ENCODE measurements at regions not wholly inside any gene's neighbourhood (a gene's known extent, or its start where the extent isn't known, plus 50 kb on each side); places are given as distances from the start of the nearest gene placed in this dataset.
"Not testable (repeated sequence)": the region's sequence is repeated elsewhere in the genome, so short reads cannot be mapped to it uniquely, and the experiment has no call there.

- Histone ChIP-seq H3K18ac (ENCODE audit: low read length) (no peak overlapping the region), H3K79me2 (ENCODE audit: control insufficient read depth, insufficient read depth, low read length) (no peaks in the 10 kb centered on the region), H4K5ac (ENCODE audit: low read length) (no peak overlapping the region), H4K8ac (ENCODE audit: low read depth, low read length) (no peak overlapping the region), H2AK5ac (ENCODE audit: low read length) (no peak overlapping the region), H3K9ac (ENCODE audit: low read length) (no peak overlapping the region), H3K27ac (ENCODE audit: low read depth, low read length) (no peak overlapping the region), H3K4me3 (ENCODE audit: low read length) (no peak overlapping the region), H2BK5ac (ENCODE audit: low read length) (no peak overlapping the region), H3K23ac (ENCODE audit: low read length) (no peak overlapping the region), H3K56ac (ENCODE audit: low read length) (no peak overlapping the region), H3K4me1 (ENCODE audit: control insufficient read depth, low read depth, low read length) (no peaks in the 10 kb centered on the region), H3K79me1 (ENCODE audit: low read length) (no peaks in the 10 kb centered on the region), H3K4ac (ENCODE audit: low read depth, low read length) (no peak overlapping the region), H3K36me3 (ENCODE audit: control insufficient read depth, insufficient read depth, low read length) (no peaks in the 10 kb centered on the region), H3K27me3 (ENCODE audit: insufficient read depth, low read length, poor library complexity) (no peaks in the 10 kb centered on the region), H3K4me2 (ENCODE audit: low read length) (no peak overlapping the region), H2BK120ac (ENCODE audit: low read depth, low read length) (no peak overlapping the region), H2BK15ac (replicated peaks; ENCODE audit: low read depth) (no peak overlapping the region)
- no CpG with 5 or more reads among the region's 2 CpGs for WGBS (ENCODE audit: extremely low coverage, insufficient coverage, low lambda C conversion rate)
- no peak for DNase-seq
Measured at GRCh38 chr3:154642145-154642544, 212.2 kb upstream of the GPR149 start.

- Histone ChIP-seq H3K79me2 (ENCODE audit: control insufficient read depth, insufficient read depth, low read length) (no peaks in the 10 kb centered on the region), H3K27ac (ENCODE audit: low read depth, low read length) (no peak overlapping the region), H3K36me3 (ENCODE audit: control insufficient read depth, insufficient read depth, low read length) (no peaks in the 10 kb centered on the region), H3K9ac (ENCODE audit: low read length) (no peak overlapping the region), H3K23ac (ENCODE audit: low read length) (no peak overlapping the region), H3K4me1 (ENCODE audit: control insufficient read depth, low read depth, low read length) (no peaks in the 10 kb centered on the region), H2BK15ac (replicated peaks; ENCODE audit: low read depth) (no peak overlapping the region), H3K18ac (ENCODE audit: low read length) (no peak overlapping the region), H2BK5ac (ENCODE audit: low read length) (no peak overlapping the region), H3K4me2 (ENCODE audit: low read length) (no peak overlapping the region), H3K79me1 (ENCODE audit: low read length) (no peaks in the 10 kb centered on the region), H2BK120ac (ENCODE audit: low read depth, low read length) (no peak overlapping the region), H3K4ac (ENCODE audit: low read depth, low read length) (no peak overlapping the region), H3K56ac (ENCODE audit: low read length) (no peak overlapping the region), H3K27me3 (ENCODE audit: insufficient read depth, low read length, poor library complexity) (no peaks in the 10 kb centered on the region), H4K5ac (ENCODE audit: low read length) (no peak overlapping the region), H3K4me3 (ENCODE audit: low read length) (no peak overlapping the region), H2AK5ac (ENCODE audit: low read length) (no peak overlapping the region), H4K8ac (ENCODE audit: low read depth, low read length) (no peak overlapping the region)
- no peak for DNase-seq
- WGBS (ENCODE audit: extremely low coverage, insufficient coverage, low lambda C conversion rate) = no CpG with 5 or more reads among the region's 3 CpGs
Measured at GRCh38 chr3:154625756-154626155, 195.8 kb upstream of the GPR149 start.

- not testable (repeated sequence) for H3K4me2 ChIP-seq (ENCODE audit: low read length); H2BK5ac ChIP-seq (ENCODE audit: low read length); H3K4me3 ChIP-seq (ENCODE audit: low read length); H2BK15ac ChIP-seq (replicated peaks; ENCODE audit: low read depth); H3K23ac ChIP-seq (ENCODE audit: low read length); DNase-seq; H2AK5ac ChIP-seq (ENCODE audit: low read length); H2BK120ac ChIP-seq (ENCODE audit: low read depth, low read length); H4K5ac ChIP-seq (ENCODE audit: low read length); H3K79me1 ChIP-seq (ENCODE audit: low read length); H3K36me3 ChIP-seq (ENCODE audit: control insufficient read depth, insufficient read depth, low read length); H3K9ac ChIP-seq (ENCODE audit: low read length); H3K18ac ChIP-seq (ENCODE audit: low read length); H3K27me3 ChIP-seq (ENCODE audit: insufficient read depth, low read length, poor library complexity); H3K4me1 ChIP-seq (ENCODE audit: control insufficient read depth, low read depth, low read length); H3K4ac ChIP-seq (ENCODE audit: low read depth, low read length); H3K27ac ChIP-seq (ENCODE audit: low read depth, low read length); H4K8ac ChIP-seq (ENCODE audit: low read depth, low read length); H3K79me2 ChIP-seq (ENCODE audit: control insufficient read depth, insufficient read depth, low read length); H3K56ac ChIP-seq (ENCODE audit: low read length)
- no CpG with 5 or more reads among the region's 10 CpGs for WGBS (ENCODE audit: extremely low coverage, insufficient coverage, low lambda C conversion rate)
Measured at GRCh38 chr3:154619621-154620020, 189.6 kb upstream of the GPR149 start.

- no peaks in the 10 kb centered on the region for H3K27me3 ChIP-seq (ENCODE audit: insufficient read depth, low read length, poor library complexity)
- H3K27ac ChIP-seq (ENCODE audit: low read depth, low read length) = no peak overlapping the region
- H2AK5ac ChIP-seq (ENCODE audit: low read length) = no peak overlapping the region
- H3K4me3 ChIP-seq (ENCODE audit: low read length) = no peak overlapping the region
- no peaks in the 10 kb centered on the region for H3K4me1 ChIP-seq (ENCODE audit: control insufficient read depth, low read depth, low read length)
- no peak overlapping the region for H2BK120ac ChIP-seq (ENCODE audit: low read depth, low read length)
- no peak overlapping the region for H2BK5ac ChIP-seq (ENCODE audit: low read length)
- no peak overlapping the region for H3K23ac ChIP-seq (ENCODE audit: low read length)
- no peak overlapping the region for H3K4ac ChIP-seq (ENCODE audit: low read depth, low read length)
- H3K79me2 ChIP-seq (ENCODE audit: control insufficient read depth, insufficient read depth, low read length) = no peaks in the 10 kb centered on the region
- no peaks in the 10 kb centered on the region for H3K79me1 ChIP-seq (ENCODE audit: low read length)
- H3K56ac ChIP-seq (ENCODE audit: low read length) = no peak overlapping the region
- H3K18ac ChIP-seq (ENCODE audit: low read length) = no peak overlapping the region
- no peak overlapping the region for H4K5ac ChIP-seq (ENCODE audit: low read length)
- H3K36me3 ChIP-seq (ENCODE audit: control insufficient read depth, insufficient read depth, low read length) = no peaks in the 10 kb centered on the region
- H4K8ac ChIP-seq (ENCODE audit: low read depth, low read length) = no peak overlapping the region
- no peak overlapping the region for H2BK15ac ChIP-seq (replicated peaks; ENCODE audit: low read depth)
- peak; percentile 44 for DNase-seq
- H3K9ac ChIP-seq (ENCODE audit: low read length) = no peak overlapping the region
- WGBS (ENCODE audit: extremely low coverage, insufficient coverage, low lambda C conversion rate) = no CpG with 5 or more reads among the region's 4 CpGs
- H3K4me2 ChIP-seq (ENCODE audit: low read length) = no peak overlapping the region
Measured at GRCh38 chr3:154616298-154616697, 186.3 kb upstream of the GPR149 start.

- no peak overlapping the region for H3K4me2 ChIP-seq (ENCODE audit: low read length)
- H3K4me3 ChIP-seq (ENCODE audit: low read length) = no peak overlapping the region
- H3K56ac ChIP-seq (ENCODE audit: low read length) = no peak overlapping the region
- H3K23ac ChIP-seq (ENCODE audit: low read length) = no peak overlapping the region
- H2AK5ac ChIP-seq (ENCODE audit: low read length) = no peak overlapping the region
- H4K8ac ChIP-seq (ENCODE audit: low read depth, low read length) = no peak overlapping the region
- no peaks in the 10 kb centered on the region for H3K79me1 ChIP-seq (ENCODE audit: low read length)
- no peaks in the 10 kb centered on the region for H3K36me3 ChIP-seq (ENCODE audit: control insufficient read depth, insufficient read depth, low read length)
- no peak overlapping the region for H4K5ac ChIP-seq (ENCODE audit: low read length)
- no peak overlapping the region for H2BK15ac ChIP-seq (replicated peaks; ENCODE audit: low read depth)
- no peaks in the 10 kb centered on the region for H3K4me1 ChIP-seq (ENCODE audit: control insufficient read depth, low read depth, low read length)
- DNase-seq = no peak
- no peak overlapping the region for H2BK5ac ChIP-seq (ENCODE audit: low read length)
- no peak overlapping the region for H3K27ac ChIP-seq (ENCODE audit: low read depth, low read length)
- no peaks in the 10 kb centered on the region for H3K79me2 ChIP-seq (ENCODE audit: control insufficient read depth, insufficient read depth, low read length)
- H2BK120ac ChIP-seq (ENCODE audit: low read depth, low read length) = no peak overlapping the region
- WGBS (ENCODE audit: extremely low coverage, insufficient coverage, low lambda C conversion rate) = no CpG with 5 or more reads among the region's 3 CpGs
- H3K18ac ChIP-seq (ENCODE audit: low read length) = no peak overlapping the region
- no peaks in the 10 kb centered on the region for H3K27me3 ChIP-seq (ENCODE audit: insufficient read depth, low read length, poor library complexity)
- no peak overlapping the region for H3K4ac ChIP-seq (ENCODE audit: low read depth, low read length)
- no peak overlapping the region for H3K9ac ChIP-seq (ENCODE audit: low read length)
Measured at GRCh38 chr3:154615471-154615870, 185.5 kb upstream of the GPR149 start.

GRCh38 chr3:154614601-154615000, 184.6 kb upstream of the GPR149 start:
- WGBS (ENCODE audit: extremely low coverage, insufficient coverage, low lambda C conversion rate) = no CpG with 5 or more reads among the region's 3 CpGs
- H3K4me1 ChIP-seq (ENCODE audit: control insufficient read depth, low read depth, low read length) = no peaks in the 10 kb centered on the region

More at GRCh38 chr3:154614601-154615000, 184.6 kb upstream of the GPR149 start:
- Histone ChIP-seq H3K56ac (ENCODE audit: low read length) (no peak overlapping the region), H3K27me3 (ENCODE audit: insufficient read depth, low read length, poor library complexity) (no peaks in the 10 kb centered on the region), H2BK15ac (replicated peaks; ENCODE audit: low read depth) (no peak overlapping the region), H3K4me3 (ENCODE audit: low read length) (no peak overlapping the region), H4K8ac (ENCODE audit: low read depth, low read length) (no peak overlapping the region), H2BK5ac (ENCODE audit: low read length) (no peak overlapping the region), H4K5ac (ENCODE audit: low read length) (no peak overlapping the region), H3K18ac (ENCODE audit: low read length) (no peak overlapping the region), H2AK5ac (ENCODE audit: low read length) (no peak overlapping the region), H3K4ac (ENCODE audit: low read depth, low read length) (no peak overlapping the region), H3K79me2 (ENCODE audit: control insufficient read depth, insufficient read depth, low read length) (no peaks in the 10 kb centered on the region), H3K23ac (ENCODE audit: low read length) (no peak overlapping the region), H3K4me2 (ENCODE audit: low read length) (no peak overlapping the region), H2BK120ac (ENCODE audit: low read depth, low read length) (no peak overlapping the region), H3K27ac (ENCODE audit: low read depth, low read length) (no peak overlapping the region), H3K79me1 (ENCODE audit: low read length) (no peaks in the 10 kb centered on the region), H3K9ac (ENCODE audit: low read length) (no peak overlapping the region), H3K36me3 (ENCODE audit: control insufficient read depth, insufficient read depth, low read length) (no peaks in the 10 kb centered on the region)
- no peak for DNase-seq
